ENCODE measurements at regions not wholly inside any gene's neighbourhood (a gene's known extent, or its start where the extent isn't known, plus 50 kb on each side); places are given as distances from the start of the nearest gene placed in this dataset.
A peak's percentile ranks its signal among the peaks of the same experiment; 100 is the strongest.

- H3K4me3 ChIP-seq (ENCODE audit: low read depth, low read length), result no peak overlapping the region
- DNase-seq (ENCODE audit: low read depth), result no peak
- no peak for TF ChIP-seq CTCF (conservative IDR thresholded peaks at IDR 0.05; ENCODE audit: low read depth, low read length)
Observed at GRCh38 chr7:42359946-42360345, 122.9 kb upstream of the GLI3 start.

- no peak for TF ChIP-seq CTCF (conservative IDR thresholded peaks at IDR 0.05; ENCODE audit: low read depth, low read length)
Observed at GRCh38 chr7:42351316-42351935, 114.4 kb upstream of the GLI3 start.

DNA sequence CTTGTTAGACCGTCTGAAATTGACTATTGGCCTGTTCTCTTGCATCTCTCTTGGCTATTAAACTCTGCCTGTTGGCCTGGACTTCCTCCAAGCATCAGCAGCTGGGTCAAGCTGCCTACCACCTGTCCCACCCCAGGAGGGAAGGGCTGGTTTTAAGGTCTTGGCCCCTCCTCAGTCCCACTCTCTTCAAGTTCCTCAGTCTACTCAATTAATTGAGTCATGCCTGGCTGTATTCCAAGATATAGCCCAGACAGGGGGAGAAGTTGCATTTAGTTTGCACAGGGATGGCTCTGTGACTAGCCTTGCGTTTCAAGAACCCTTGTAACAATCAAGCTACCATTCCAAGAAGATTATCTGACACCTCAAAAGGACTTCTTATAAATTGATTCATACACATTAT, 113.8 kb upstream of the GLI3 start:
- no peak for TF ChIP-seq CTCF (conservative IDR thresholded peaks at IDR 0.05; ENCODE audit: low read depth, low read length)
- DNase-seq (ENCODE audit: low read depth), result peak; percentile 9
- no peak overlapping the region for H3K4me3 ChIP-seq (ENCODE audit: low read depth, low read length)

More at GRCh38 chr7:42351316-42351935, 114.4 kb upstream of the GLI3 start:
- no peak for DNase-seq (ENCODE audit: low read depth)
- no peak overlapping the region for H3K4me3 ChIP-seq (ENCODE audit: low read depth, low read length)

DNA sequence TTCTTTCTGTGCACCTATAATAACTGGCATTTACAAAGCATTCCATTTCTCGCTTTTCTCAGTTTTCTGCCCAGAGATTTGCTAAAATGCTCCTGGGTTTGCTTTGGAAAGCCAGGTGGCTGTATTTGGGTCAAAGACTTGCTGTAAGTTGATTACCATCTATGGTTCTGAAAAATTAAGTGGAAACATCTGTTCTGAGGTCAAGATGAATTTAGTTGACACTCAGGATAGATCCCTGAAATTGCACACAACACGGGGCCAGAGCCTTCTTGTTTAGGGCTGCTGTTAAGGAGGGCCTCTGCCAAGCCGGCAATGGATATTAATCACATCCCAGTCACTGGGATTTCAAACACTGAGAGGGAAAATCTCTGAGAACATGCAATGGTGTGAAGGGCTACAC, 111.6 kb upstream of the GLI3 start:
- DNase-seq (ENCODE audit: low read depth), result no peak
- TF ChIP-seq CTCF (conservative IDR thresholded peaks at IDR 0.05; ENCODE audit: low read depth, low read length), result no peak
- H3K4me3 ChIP-seq (ENCODE audit: low read depth, low read length), result no peak overlapping the region

DNA sequence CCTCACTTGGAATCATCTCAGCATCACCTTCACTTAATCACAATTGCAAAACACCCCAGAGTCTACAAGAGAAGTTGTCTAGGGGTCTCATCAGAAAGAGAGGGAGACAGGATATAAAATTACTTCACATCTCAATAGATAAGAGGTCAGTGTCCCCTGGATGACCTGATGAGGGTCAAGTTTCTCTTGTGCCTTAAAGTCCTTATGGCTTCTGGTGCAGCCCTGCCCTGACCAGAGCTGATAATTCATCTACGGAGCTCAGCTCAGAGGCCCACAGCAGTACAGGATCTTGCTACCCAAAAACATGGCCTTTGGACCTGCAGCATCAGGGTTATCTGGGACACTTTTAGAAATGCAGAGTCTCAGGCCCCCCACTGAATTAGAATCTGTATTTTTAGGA, 111.1 kb upstream of the GLI3 start:
- no peak for TF ChIP-seq CTCF (conservative IDR thresholded peaks at IDR 0.05; ENCODE audit: low read depth, low read length)
- no peak for DNase-seq (ENCODE audit: low read depth)
- H3K4me3 ChIP-seq (ENCODE audit: low read depth, low read length), result no peak overlapping the region

- no peak for DNase-seq (ENCODE audit: low read depth)
- H3K4me3 ChIP-seq (ENCODE audit: low read depth, low read length), result no peak overlapping the region
- TF ChIP-seq CTCF (conservative IDR thresholded peaks at IDR 0.05; ENCODE audit: low read depth, low read length), result no peak
Observed at GRCh38 chr7:42347616-42348015, 110.6 kb upstream of the GLI3 start.

Measured in epithelial cell of proximal tubule (primary cell).